GM21515 (cell line): ENCODE measurements at regions not wholly inside any gene's neighbourhood (a gene's known extent, or its start where the extent isn't known, plus 50 kb on each side); places are given as distances from the start of the nearest gene placed in this dataset.

Source experiments
- ATAC-seq: cut with Tn5 transposase; IDR thresholded peaks from one replicate; pipeline ENCODE4 v1.9.1; 2021; ENCODE audit not compliant: unreplicated experiment

DNA sequence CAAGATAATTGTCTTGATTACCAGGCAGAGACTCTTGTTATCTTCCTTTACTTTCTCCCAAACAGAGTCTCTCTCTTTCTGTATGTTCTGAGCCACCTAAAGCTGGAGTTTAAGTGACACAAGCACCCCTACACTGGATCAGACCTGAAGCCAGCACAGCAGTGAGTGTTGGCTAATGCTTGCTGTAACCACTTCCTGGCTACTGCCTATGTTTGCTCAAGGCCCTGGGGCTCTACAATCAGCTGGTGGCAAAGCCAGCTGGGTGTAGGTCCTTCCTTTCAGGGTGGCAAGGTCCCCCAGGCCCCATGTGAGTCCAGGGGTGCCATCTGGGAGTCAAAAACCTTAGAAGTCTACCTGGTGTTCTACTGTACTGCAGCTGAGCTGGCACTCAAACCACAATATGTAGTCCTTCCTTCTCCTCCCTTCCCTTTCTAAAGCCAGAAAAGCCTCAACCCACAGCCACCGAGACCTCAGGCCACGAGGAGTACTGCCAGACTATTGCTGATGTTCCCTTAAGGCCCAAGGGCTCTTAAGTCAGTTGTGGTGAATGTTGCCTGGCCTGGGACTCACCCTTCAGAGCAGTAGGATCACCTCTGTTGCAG is 416.3 kb downstream of the ADRA2A start:
- ATAC-seq, result no peak

DNA sequence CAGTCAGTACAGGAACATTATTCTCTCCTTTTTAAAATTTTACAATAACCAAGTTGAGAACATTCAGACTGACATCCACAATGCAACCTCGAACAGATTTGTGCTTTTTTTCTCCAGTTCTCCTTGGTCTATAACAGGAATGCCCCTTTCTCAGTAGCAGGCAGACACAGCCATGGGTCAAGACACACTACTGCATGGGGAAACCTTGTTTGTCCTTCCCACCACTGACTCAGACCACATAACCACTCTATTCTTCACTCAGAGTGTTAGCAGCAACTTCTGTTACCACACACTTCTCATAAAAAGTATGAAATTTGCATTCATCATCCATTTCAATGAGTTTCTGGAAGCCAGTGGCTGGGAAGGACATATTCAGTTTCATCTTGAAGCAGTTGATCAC is 421.7 kb downstream of the ADRA2A start:
- ATAC-seq, result no peak

- no peak for ATAC-seq
These were observed 427.5 kb downstream of the ADRA2A start for GRCh38 chr10:111504376-111504775.

DNA sequence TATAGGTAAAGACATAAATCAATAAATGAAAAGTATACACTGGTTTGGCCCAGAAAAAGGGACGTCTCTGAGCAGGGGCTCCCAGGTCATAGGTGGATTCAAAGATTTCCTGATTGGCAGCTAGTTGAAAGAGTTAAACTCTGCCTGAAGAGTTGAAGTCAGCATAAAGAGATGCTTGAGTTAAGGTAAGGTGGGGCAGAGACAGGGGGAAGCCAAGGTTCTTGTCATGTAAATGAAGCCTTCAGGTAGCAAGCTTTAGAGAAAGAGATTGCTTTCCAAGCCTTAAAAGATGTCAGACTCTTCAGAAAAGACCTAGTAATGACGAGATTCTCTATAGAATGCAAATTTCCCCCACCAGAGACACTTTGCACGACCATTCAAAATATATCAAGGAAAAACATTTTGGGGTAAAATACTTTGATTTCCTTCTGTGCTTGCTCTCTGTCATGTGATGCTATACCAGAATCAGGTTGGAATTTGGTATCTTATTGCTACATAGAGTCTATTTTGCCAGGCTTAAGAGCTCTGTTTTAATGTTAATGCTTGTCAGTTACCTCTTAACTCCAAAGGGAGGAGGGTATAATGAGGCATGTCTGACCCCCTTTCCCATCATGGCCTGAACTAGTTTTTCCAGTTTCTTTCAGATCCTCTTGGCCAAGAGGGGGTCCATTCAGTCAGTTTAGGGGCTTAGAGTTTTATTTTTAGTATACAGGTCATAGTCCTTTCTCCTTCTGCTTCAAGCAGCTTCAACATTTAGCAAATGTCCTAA is 429.6 kb downstream of the ADRA2A start:
- no peak for ATAC-seq

- ATAC-seq, result no peak
These were observed 434.9 kb downstream of the ADRA2A start for GRCh38 chr10:111511751-111512150.

DNA sequence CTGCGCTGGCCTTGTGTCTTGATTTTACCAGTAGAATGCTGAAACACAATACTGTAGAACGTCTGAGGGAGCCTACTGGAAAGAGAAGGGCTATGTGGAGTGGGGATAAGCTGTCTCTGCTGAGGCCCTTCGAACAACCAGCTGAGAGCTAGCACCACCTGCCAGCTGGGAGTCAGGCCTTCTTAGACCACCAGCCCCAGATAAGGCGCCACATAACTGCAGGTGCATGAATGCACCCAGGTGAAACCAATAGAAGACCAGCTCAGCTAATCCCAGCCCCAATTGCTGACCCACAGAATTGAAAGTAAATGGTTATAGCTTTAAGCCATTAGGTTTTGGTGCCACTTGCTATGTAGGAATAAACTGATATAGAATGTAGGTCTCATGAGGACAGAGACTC is 438.4 kb downstream of the ADRA2A start:
- no peak for ATAC-seq

DNA sequence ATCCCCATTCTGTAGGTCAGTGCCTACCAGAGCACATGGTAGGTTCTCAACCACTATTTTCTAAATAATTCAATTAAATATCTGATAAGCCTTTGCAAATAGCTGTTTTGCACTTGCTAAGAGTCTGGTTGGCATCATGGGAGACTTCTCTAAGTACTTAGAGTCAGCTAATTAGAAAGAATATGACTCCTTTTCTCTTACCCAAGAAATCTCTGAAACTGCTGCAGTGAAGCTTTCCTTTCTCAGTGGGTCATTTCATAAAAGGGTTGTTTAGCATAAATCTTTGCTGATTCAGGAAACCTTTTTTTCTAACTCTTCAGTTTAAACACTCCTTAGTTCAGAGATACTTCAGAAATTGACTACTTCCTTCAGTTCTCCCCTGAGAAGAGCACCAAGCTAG is 438.9 kb downstream of the ADRA2A start:
- no peak for ATAC-seq

- ATAC-seq, result no peak
These were observed 439.3 kb downstream of the ADRA2A start for GRCh38 chr10:111516144-111516543.

- ATAC-seq, result no peak
These were observed 445.3 kb downstream of the ADRA2A start for GRCh38 chr10:111522141-111522540.

DNA sequence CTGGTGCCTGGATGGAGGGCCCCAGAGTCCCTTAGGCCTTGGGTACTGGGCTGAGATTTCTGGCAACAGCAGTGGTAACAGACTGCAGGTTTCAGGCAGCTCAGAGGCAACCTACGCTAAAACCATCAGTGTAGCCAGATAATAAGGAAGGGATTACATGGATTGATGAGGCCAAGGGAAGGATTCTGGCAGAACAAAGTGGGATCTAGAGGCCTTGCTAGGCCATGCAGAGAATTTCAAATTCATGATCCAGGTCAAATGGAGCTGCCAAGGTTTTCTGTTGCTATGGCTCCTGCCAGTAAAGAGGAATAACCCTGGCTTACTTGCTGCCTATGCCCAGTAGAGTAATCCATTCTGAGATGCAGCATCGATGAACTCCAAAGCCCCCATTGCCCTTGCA is 445.7 kb downstream of the ADRA2A start:
- no peak for ATAC-seq

- ATAC-seq, result no peak
These were observed 446.2 kb downstream of the ADRA2A start for GRCh38 chr10:111523016-111523415.

- no peak for ATAC-seq
These were observed 447.3 kb downstream of the ADRA2A start for GRCh38 chr10:111524134-111524533.

DNA sequence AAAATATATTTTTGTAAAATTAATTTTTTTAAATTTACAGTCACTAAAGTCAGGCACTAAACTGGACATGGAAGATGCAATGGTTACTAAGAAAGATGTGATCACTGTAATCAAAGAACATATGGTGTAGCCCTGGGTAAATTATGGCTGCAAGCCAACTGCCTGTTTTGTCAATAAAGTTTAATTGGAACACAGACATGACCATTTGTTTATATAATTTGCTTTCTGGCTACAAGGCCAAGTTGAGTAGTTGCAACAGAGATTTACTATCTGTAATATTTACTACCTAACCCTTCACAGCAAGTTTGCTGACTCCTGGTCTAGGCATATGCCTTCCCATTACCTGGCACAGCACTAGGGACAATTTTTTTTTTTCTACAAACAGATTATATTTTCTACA is 448.9 kb downstream of the ADRA2A start:
- ATAC-seq, result no peak

DNA sequence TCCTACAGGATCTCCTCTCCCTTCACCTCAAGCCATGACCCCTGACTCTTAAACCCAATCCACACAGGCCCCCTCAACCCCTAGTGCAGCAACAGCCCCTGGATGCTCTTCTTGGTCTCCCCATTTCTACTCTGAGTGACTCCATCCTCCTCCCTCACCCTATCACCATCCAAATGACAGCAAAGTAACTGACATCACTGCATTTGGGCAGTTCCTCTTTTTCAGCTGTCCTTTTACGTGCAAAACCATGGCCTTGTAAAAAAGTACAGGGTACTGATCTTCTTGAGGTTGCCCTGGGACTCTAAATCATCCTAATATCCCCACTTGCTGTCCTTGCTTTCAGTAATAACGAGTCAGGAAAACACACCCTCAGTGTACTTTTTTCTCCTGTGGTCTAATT is 454.9 kb downstream of the ADRA2A start:
- ATAC-seq, result no peak

- ATAC-seq, result no peak
These were observed 455.3 kb downstream of the ADRA2A start for GRCh38 chr10:111532139-111532538.

- ATAC-seq, result no peak
These were observed 462.4 kb downstream of the ADRA2A start for GRCh38 chr10:111539246-111539645.

DNA sequence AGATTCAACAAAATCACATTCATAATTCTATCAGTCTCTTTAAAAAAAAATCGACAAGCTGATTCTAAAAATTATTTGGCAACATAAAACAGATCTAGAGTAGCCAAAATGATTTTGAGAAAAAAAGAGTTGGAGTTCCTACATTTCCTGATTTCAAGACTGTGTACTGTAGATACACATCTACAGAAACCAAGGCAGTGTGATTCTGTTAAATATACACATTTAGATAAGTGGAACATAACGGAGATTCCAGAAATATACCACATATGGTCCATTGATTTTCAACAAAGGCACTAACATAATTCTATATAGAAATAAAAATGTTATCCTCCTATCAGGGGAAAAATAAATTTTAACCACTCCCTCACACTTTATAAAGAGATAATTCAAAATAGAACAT is 467.0 kb downstream of the ADRA2A start:
- no peak for ATAC-seq

- no peak for ATAC-seq
These were observed 469.2 kb downstream of the ADRA2A start for GRCh38 chr10:111545861-111546605.

DNA sequence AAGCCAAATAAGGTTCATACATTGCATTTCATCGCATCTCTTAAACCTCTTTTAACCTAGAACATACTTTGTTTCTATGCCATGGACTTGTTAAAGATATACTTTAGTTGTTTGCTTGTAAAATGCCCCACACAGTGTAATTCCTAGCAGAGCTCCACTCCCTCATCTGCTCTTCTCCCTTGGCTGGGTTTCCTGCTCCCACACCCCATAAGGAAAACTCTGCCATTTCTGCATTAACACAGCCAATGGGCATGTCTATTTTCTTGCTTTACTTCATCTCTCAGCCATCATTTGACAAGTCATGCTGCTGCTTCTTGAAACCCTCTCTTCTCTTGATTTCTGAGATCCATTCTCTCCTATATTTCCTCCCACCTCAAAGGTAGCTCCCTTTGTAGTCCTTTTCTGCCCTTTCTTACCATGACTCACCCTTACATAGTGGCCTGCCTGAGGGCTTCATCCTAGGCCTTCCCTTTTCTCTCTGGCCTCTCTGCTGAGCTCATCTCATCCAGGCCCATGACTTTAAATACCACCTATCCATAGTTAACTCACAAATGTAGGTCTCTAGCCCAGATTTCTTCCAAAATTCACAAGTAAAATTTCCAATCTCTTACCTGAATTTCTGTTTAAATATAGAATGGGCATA is 471.4 kb downstream of the ADRA2A start:
- ATAC-seq, result no peak

DNA sequence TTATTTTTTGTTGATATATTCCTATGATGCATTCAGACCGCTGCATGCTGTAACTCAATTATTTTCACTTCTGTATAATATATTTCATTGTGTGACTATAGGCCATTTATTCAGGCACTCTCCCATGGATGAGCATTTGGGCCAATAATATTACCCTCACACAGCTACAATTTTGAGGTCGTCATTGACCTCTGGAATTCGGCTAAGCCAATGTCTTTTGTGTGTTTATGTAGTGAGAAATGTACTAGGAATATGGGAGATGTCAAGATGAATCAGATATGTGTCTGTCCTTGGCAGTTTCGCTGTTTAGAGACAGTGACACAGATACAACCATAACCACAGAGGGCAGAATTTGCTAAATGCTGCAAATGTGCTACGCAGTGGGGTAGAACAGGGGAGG is 474.2 kb downstream of the ADRA2A start:
- no peak for ATAC-seq

GRCh38 chr10:111556666-111557065 is 479.8 kb downstream of the ADRA2A start:
- no peak for ATAC-seq

GRCh38 chr10:111558211-111558610 is 481.4 kb downstream of the ADRA2A start:
- ATAC-seq, result no peak
